Anterior cingulate cortex (tissue), 58 donors: ENCODE measurements at regions not wholly inside any gene's neighbourhood (a gene's known extent, or its start where the extent isn't known, plus 50 kb on each side); places are given as distances from the start of the nearest gene placed in this dataset.

Experiments used
- DNase-seq, 58 donors: peaks; one replicate each; lab custom pipeline; 2025; lab: John Stamatoyannopoulos, UW

- no peak for DNase-seq
These were observed 111.7 kb upstream of the CCL2 start for GRCh38 chr17:34143430-34143829.

GRCh38 chr17:34146440-34147043 is 108.5 kb upstream of the CCL2 start:
- DNase-seq, result peak in 11 of 58 donors; percentile 6 to 50 (median 29)

GRCh38 chr17:34151102-34151501 is 104.0 kb upstream of the CCL2 start:
- no peak for DNase-seq

GRCh38 chr17:34153991-34154390 is 101.1 kb upstream of the CCL2 start:
- peak in 9 of 58 donors; percentile 14 to 60 (median 35) for DNase-seq

GRCh38 chr17:34154961-34155730 is 99.9 kb upstream of the CCL2 start:
- DNase-seq, result peak in 27 of 58 donors; percentile 18 to 71 (median 46)

- no peak for DNase-seq
These were observed 99.1 kb upstream of the CCL2 start for GRCh38 chr17:34155947-34156346.

- no peak for DNase-seq
These were observed 98.7 kb upstream of the CCL2 start for GRCh38 chr17:34156401-34156740.

GRCh38 chr17:34156741-34157589 is 98.1 kb upstream of the CCL2 start:
- DNase-seq, result peak in 19 of 58 donors; percentile 6 to 71 (median 43)

- DNase-seq, result no peak
These were observed 93.4 kb upstream of the CCL2 start for GRCh38 chr17:34161690-34162089.

GRCh38 chr17:34163123-34163522 is 92.0 kb upstream of the CCL2 start:
- DNase-seq, result no peak

GRCh38 chr17:34163646-34164045 is 91.4 kb upstream of the CCL2 start:
- peak in 4 of 58 donors; percentile 5 to 30 (median 11) for DNase-seq

- no peak for DNase-seq
These were observed 90.2 kb upstream of the CCL2 start for GRCh38 chr17:34164837-34165236.

- no peak for DNase-seq
These were observed 88.7 kb upstream of the CCL2 start for GRCh38 chr17:34166352-34166751.

GRCh38 chr17:34167354-34167753 is 87.7 kb upstream of the CCL2 start:
- DNase-seq, result no peak

GRCh38 chr17:34168989-34169388 is 86.1 kb upstream of the CCL2 start:
- DNase-seq, result no peak

- no peak for DNase-seq
These were observed 85.6 kb upstream of the CCL2 start for GRCh38 chr17:34169496-34169895.

- DNase-seq, result peak in 7 of 58 donors; percentile 7 to 54 (median 24)
These were observed 83.8 kb upstream of the CCL2 start for GRCh38 chr17:34171245-34171818.

- DNase-seq, result no peak
These were observed 82.6 kb upstream of the CCL2 start for GRCh38 chr17:34172390-34172918.

GRCh38 chr17:34173241-34173640 is 81.8 kb upstream of the CCL2 start:
- no peak for DNase-seq

GRCh38 chr17:34174496-34174895 is 80.6 kb upstream of the CCL2 start:
- DNase-seq, result no peak

- DNase-seq, result no peak
These were observed 78.6 kb upstream of the CCL2 start for GRCh38 chr17:34176440-34176839.
